ENCODE measurements at regions not wholly inside any gene's neighbourhood (a gene's known extent, or its start where the extent isn't known, plus 50 kb on each side); places are given as distances from the start of the nearest gene placed in this dataset.

- H3K4me3 ChIP-seq (ENCODE audit: control insufficient read depth, low read depth, low read length), result no peak overlapping the region
- DNase-seq (ENCODE audit: low read depth), result no peak
- TF ChIP-seq, protein P1, sequence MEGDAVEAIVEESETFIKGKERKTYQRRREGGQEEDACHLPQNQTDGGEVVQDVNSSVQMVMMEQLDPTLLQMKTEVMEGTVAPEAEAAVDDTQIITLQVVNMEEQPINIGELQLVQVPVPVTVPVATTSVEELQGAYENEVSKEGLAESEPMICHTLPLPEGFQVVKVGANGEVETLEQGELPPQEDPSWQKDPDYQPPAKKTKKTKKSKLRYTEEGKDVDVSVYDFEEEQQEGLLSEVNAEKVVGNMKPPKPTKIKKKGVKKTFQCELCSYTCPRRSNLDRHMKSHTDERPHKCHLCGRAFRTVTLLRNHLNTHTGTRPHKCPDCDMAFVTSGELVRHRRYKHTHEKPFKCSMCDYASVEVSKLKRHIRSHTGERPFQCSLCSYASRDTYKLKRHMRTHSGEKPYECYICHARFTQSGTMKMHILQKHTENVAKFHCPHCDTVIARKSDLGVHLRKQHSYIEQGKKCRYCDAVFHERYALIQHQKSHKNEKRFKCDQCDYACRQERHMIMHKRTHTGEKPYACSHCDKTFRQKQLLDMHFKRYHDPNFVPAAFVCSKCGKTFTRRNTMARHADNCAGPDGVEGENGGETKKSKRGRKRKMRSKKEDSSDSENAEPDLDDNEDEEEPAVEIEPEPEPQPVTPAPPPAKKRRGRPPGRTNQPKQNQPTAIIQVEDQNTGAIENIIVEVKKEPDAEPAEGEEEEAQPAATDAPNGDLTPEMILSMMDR (conservative IDR thresholded peaks at IDR 0.05; ENCODE audit: control insufficient read depth, insufficient read depth, low read depth, low read length), result no peak
Measured at GRCh38 chr14:87489196-87489819, 503.7 kb downstream of the GALC start.

DNA sequence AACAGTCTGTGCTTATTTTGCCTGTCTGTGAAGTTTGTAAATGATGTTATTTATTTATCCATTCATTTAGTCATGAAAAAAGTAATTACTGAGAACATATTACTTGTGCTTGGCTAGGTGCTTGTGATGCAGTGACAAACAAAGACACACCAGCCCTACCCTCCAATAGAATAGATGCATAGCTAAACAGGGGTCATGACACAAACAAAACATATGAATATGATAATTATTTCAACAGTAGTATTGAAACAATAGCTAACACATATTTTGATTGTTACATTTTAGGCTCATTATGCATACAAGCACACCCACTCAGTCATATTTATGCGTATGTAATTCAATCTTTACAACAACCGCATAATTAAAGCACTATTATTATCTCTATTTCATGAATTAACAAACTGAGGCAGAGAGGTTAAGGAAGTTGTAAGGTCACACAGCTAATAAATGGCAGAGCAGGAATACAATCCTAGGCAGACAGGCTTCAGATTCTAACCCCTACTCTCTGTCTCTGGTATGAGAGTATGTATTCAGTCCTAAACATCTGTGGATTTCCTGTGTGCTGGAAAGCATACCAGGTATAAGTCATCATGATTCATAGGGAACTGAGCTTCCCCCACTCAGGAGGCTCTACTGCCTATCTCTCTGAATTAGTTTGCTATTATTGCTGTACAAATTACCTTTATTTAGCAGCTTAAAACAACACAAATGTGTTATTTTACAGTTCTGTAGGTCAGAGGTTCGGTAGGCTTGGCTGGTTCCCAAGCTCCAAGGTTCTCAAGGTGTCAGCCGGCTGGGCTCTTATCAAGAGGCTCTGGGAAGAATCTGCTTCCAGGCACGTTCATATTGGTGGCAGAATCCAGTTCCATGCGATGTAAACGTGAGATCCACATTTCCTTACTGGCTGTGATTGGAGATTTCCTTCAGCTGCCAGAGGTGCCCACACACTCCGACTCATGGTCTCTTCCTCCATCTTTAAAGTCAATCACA lies 509.4 kb downstream of the GALC start:
- H3K4me3 ChIP-seq (ENCODE audit: control insufficient read depth, low read depth, low read length), result no peak overlapping the region
- peak; percentile 70 for DNase-seq (ENCODE audit: low read depth)
- TF ChIP-seq, protein P1 (conservative IDR thresholded peaks at IDR 0.05; ENCODE audit: control insufficient read depth, insufficient read depth, low read depth, low read length), result no peak

- TF ChIP-seq, protein P1 (conservative IDR thresholded peaks at IDR 0.05; ENCODE audit: control insufficient read depth, insufficient read depth, low read depth, low read length), result no peak
- no peak overlapping the region for H3K4me3 ChIP-seq (ENCODE audit: control insufficient read depth, low read depth, low read length)
- no peak for DNase-seq (ENCODE audit: low read depth)
Measured at GRCh38 chr14:87468531-87468930, 524.5 kb downstream of the GALC start.

DNA sequence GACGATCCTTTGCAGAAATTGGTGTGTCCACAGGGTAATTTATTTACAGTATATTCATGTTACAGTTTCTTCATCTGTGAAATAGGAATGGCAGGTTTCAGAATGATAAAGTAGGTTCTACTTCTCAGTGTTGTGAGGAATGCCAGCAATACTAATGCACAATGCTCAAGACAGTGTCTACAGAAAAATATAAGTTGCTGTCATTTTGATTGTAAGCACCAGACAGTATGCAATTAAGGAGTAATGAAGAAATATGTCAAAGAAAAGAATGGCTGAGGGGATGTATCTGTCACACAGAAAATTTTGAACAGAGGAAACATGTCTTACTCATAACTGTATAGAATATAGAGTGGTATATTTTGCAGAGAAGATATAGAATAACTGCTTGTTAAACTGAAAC lies 525.4 kb downstream of the GALC start:
- H3K4me3 ChIP-seq (ENCODE audit: control insufficient read depth, low read depth, low read length), result no peak overlapping the region
- no peak for DNase-seq (ENCODE audit: low read depth)
- TF ChIP-seq, protein P1 (conservative IDR thresholded peaks at IDR 0.05; ENCODE audit: control insufficient read depth, insufficient read depth, low read depth, low read length), result no peak

GRCh38 chr14:87465770-87466169 lies 527.2 kb downstream of the GALC start:
- H3K4me3 ChIP-seq (ENCODE audit: control insufficient read depth, low read depth, low read length), result no peak overlapping the region
- DNase-seq (ENCODE audit: low read depth), result no peak
- TF ChIP-seq, protein P1 (conservative IDR thresholded peaks at IDR 0.05; ENCODE audit: control insufficient read depth, insufficient read depth, low read depth, low read length), result no peak

- TF ChIP-seq, protein P1 (conservative IDR thresholded peaks at IDR 0.05; ENCODE audit: control insufficient read depth, insufficient read depth, low read depth, low read length), result no peak
- H3K4me3 ChIP-seq (ENCODE audit: control insufficient read depth, low read depth, low read length), result no peak overlapping the region
- no peak for DNase-seq (ENCODE audit: low read depth)
Measured at GRCh38 chr14:87461704-87462103, 531.3 kb downstream of the GALC start.
